Activated CD8-positive, alpha-beta memory T cell treated with anti-CD3 and anti-CD28 coated beads, Interleukin-2, amount 10 ng/mL, durations not matched to agents 7 days and 5 days (primary cell): ENCODE measurements at regions not wholly inside any gene's neighbourhood (a gene's known extent, or its start where the extent isn't known, plus 50 kb on each side); places are given as distances from the start of the nearest gene placed in this dataset.
A peak's percentile ranks its signal among the peaks of the same experiment; 100 is the strongest.
"Not testable (repeated sequence)": the region's sequence is repeated elsewhere in the genome, so short reads cannot be mapped to it uniquely, and the experiment has no call there.

Experiments
- ATAC-seq: fragments of 150-1000 bp; cut with Tn5 transposase; one replicate; pipeline ENCODE4 v1.10.0; 2021; ENCODE audit warnings: moderate library complexity
- CTCF ChIA-PET: fragments of 350-600 bp; sonication (Branson Sonifier 250); formaldehyde crosslinking; loops from one replicate; lab custom pipeline; 2021; ENCODE audit warnings: antibody characterized with exemption; lab: Charles Lee
- DNase-seq: peaks from one replicate; pipeline ENCODE4 v3.0.0-alpha.2; 2020
- H3K27ac Mint-ChIP-seq: one replicate; pipeline ENCODE4 v1.8.0; 2021; ENCODE audit warnings: mild to moderate bottlenecking, mixed read lengths
- H3K27me3 Mint-ChIP-seq: one replicate; pipeline ENCODE4 v1.8.0; 2021; ENCODE audit warnings: mixed read lengths
- H3K36me3 Mint-ChIP-seq: one replicate; pipeline ENCODE4 v1.8.0; 2021; ENCODE audit warnings: mild to moderate bottlenecking, mixed read lengths
- H3K4me1 Mint-ChIP-seq: one replicate; pipeline ENCODE4 v1.8.0; 2021; ENCODE audit warnings: mixed read lengths
- H3K4me3 Mint-ChIP-seq: one replicate; pipeline ENCODE4 v1.8.0; 2021; ENCODE audit warnings: mild to moderate bottlenecking, moderate library complexity, mixed read lengths
- H3K9me3 Mint-ChIP-seq: one replicate; pipeline ENCODE4 v1.8.0; 2022; ENCODE audit warnings: low read depth, mixed read lengths

DNA sequence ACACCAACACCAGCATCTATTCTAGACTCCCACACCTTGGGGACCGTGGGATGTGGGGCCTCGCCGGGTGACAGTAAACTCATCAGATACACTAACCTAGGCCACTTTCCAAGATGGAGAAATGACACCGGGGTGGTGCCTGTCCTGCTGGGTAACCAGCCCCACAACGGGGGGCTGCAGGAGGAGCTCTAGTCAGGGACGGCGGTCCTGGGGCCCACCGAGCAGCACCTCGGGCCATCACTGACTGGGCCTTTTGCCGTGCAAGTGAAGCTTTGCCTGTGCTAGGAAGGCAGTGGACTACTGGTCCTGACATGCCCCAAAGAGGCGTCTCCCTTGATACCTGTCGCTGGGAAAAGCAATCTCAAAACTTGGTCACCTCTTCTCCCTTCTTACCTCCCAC is 260.3 kb upstream of the IRX1 start:
- Mint-ChIP-seq H3K9me3 (peaks cover 10% of the 10 kb centered on the region), H3K27ac (no peak overlapping the region), H3K4me3 (no peak overlapping the region), H3K27me3 (no peaks in the 10 kb centered on the region), H3K36me3 (no peaks in the 10 kb centered on the region), H3K4me1 (no peaks in the 10 kb centered on the region)
- CTCF ChIA-PET, result no interaction called here
- DNase-seq (no peak), ATAC-seq (no peak)

DNA sequence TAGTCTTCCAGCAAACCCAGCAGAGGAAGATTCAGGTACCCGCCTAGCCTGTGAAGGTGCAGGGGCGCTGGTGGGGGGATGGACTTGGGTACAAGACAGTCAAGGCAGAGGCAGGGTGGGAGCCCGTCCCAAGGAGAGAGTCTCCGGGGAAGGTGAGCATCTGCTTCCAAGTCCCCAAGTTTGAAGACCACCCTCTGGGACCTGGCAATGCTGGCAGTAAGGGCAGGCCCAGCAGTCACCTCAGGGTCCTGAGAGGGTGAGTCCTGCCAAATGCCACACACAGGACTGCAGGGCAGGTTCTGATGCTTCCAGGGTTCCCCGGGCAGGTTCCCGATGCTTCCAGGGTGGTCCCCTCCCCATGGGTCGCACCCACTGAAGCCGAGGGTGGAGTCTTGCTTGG is 261.8 kb upstream of the IRX1 start:
- H3K27ac Mint-ChIP-seq, result no peak overlapping the region
- no peak overlapping the region for H3K4me3 Mint-ChIP-seq
- DNase-seq (no peak), ATAC-seq (no peak)
- no peaks in the 10 kb centered on the region for H3K27me3 Mint-ChIP-seq
- peaks cover 7% of the 10 kb centered on the region for H3K9me3 Mint-ChIP-seq
- H3K4me1 Mint-ChIP-seq, result no peaks in the 10 kb centered on the region
- CTCF ChIA-PET, result no interaction called here
- no peaks in the 10 kb centered on the region for H3K36me3 Mint-ChIP-seq

GRCh38 chr5:3333105-3333504 is 262.5 kb upstream of the IRX1 start:
- Mint-ChIP-seq H3K4me1 (no peaks in the 10 kb centered on the region), H3K36me3 (no peaks in the 10 kb centered on the region), H3K9me3 (peaks cover 5% of the 10 kb centered on the region), H3K4me3 (no peak overlapping the region), H3K27ac (no peak overlapping the region), H3K27me3 (no peaks in the 10 kb centered on the region)
- CTCF ChIA-PET, result no interaction called here
- DNase-seq (no peak), ATAC-seq (no peak)

- Mint-ChIP-seq H3K4me3 (no peak overlapping the region), H3K9me3 (peaks cover 6% of the 10 kb centered on the region), H3K27ac (no peak overlapping the region), H3K36me3 (no peaks in the 10 kb centered on the region), H3K27me3 (no peaks in the 10 kb centered on the region), H3K4me1 (no peaks in the 10 kb centered on the region)
- CTCF ChIA-PET, result no interaction called here
- DNase-seq (no peak), ATAC-seq (no peak)
Measured at GRCh38 chr5:3331819-3332218, 263.8 kb upstream of the IRX1 start.

DNA sequence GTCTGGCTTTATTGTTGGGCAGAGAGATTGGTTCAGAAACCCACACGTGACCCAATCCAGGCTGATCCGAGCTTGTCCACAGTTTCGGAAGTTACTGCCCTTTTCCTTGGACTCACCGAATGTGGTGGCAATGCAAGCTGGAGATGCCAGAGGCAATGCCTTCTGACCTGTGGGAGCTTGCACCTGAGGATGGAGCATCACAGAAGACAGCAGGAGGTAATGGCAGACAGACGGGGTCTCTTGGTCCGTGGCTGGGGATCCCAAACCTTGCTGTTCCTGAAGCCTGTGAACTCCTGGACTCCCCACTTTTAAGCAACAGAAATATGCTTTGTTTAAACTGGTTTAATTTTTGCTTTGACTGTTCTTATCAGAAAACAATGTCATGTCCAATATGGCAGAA is 265.2 kb upstream of the IRX1 start:
- no peak for DNase-seq
- ATAC-seq, result no peak
- Mint-ChIP-seq H3K36me3 (no peaks in the 10 kb centered on the region), H3K4me3 (no peak overlapping the region), H3K27me3 (no peaks in the 10 kb centered on the region), H3K27ac (no peak overlapping the region), H3K4me1 (no peaks in the 10 kb centered on the region), H3K9me3 (peaks cover 9% of the 10 kb centered on the region)
- CTCF ChIA-PET, result no interaction called here

- Mint-ChIP-seq H3K27me3 (no peaks in the 10 kb centered on the region), H3K36me3 (no peaks in the 10 kb centered on the region), H3K4me3 (no peak overlapping the region), H3K9me3 (peaks cover 7% of the 10 kb centered on the region), H3K4me1 (no peaks in the 10 kb centered on the region), H3K27ac (no peak overlapping the region)
- no peak for ATAC-seq
- CTCF ChIA-PET, result no interaction called here
- no peak for DNase-seq
Measured at GRCh38 chr5:3329427-3329826, 266.2 kb upstream of the IRX1 start.

GRCh38 chr5:3326841-3327232 is 268.8 kb upstream of the IRX1 start:
- no peak for DNase-seq
- CTCF ChIA-PET, result no interaction called here
- Mint-ChIP-seq H3K9me3 (peaks cover 4% of the 10 kb centered on the region), H3K27me3 (no peaks in the 10 kb centered on the region), H3K4me1 (no peaks in the 10 kb centered on the region), H3K4me3 (no peak overlapping the region), H3K27ac (no peak overlapping the region), H3K36me3 (no peaks in the 10 kb centered on the region)
- no peak for ATAC-seq

DNA sequence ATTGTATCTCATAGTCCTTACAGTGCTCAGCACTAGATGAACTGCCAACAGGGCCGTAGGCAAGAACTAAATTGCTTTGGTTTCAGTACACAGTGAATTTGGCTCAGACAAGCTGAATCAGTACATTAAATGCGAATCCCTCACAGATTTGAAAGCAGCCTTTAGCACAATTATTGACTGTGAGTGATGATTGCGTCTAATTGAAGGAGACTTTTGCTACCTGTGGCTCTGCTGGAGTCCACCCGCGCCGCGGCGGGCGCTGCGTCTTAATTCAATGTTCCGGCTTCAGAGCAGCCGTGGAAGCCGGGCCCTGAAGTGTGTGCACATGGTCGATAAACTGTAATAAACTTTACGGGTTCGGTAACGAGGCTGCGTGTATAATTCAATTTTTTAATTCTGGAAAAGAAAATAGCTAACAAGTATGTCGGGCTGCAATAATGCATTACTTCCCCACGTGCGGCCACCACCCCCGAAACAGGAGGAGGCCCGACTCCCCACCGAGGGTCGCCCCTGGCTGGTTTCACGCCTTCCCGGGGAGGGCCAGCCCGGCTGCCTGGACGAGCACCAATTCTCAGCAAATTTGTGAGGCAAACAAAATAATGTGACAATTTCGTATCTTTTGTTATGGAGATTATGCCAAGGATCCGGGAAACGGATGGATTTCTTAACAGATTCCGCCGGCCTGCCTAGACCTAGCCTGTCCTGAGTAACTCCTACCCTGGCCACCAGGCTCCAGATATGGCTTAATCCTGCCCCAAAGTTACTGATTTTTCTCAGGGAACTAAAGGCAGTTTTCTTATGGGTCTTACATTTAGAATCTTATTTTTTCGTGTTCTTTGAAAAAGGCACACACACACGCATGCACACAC is 269.4 kb upstream of the IRX1 start:
- no peaks in the 10 kb centered on the region for H3K27me3 Mint-ChIP-seq
- no peak for DNase-seq

GRCh38 chr5:3325201-3325971 is 270.2 kb upstream of the IRX1 start:
- H3K27me3 Mint-ChIP-seq, result no peaks in the 10 kb centered on the region
- CTCF ChIA-PET, result no interaction called here
- no peaks in the 10 kb centered on the region for H3K36me3 Mint-ChIP-seq
- DNase-seq (no peak), ATAC-seq (no peak)
- H3K4me3 Mint-ChIP-seq, result no peak overlapping the region
- peaks cover 4% of the 10 kb centered on the region for H3K9me3 Mint-ChIP-seq
- no peak overlapping the region for H3K27ac Mint-ChIP-seq
- no peaks in the 10 kb centered on the region for H3K4me1 Mint-ChIP-seq

More for the DNA sequence above, 269.4 kb upstream of the IRX1 start:
- Mint-ChIP-seq H3K4me3 (no peak overlapping the region), H3K27ac (no peak overlapping the region), H3K36me3 (no peaks in the 10 kb centered on the region), H3K4me1 (no peaks in the 10 kb centered on the region), H3K9me3 (peaks cover 4% of the 10 kb centered on the region)
- no peak for ATAC-seq
- CTCF ChIA-PET, result no interaction called here

GRCh38 chr5:3324421-3325101 is 271.1 kb upstream of the IRX1 start:
- no peak for DNase-seq
- CTCF ChIA-PET, result no interaction called here
- Mint-ChIP-seq H3K36me3 (no peaks in the 10 kb centered on the region), H3K27me3 (no peaks in the 10 kb centered on the region), H3K4me3 (no peak overlapping the region), H3K4me1 (no peaks in the 10 kb centered on the region), H3K27ac (no peak overlapping the region), H3K9me3 (peaks cover 4% of the 10 kb centered on the region)
- peak; percentile 20 for ATAC-seq

DNA sequence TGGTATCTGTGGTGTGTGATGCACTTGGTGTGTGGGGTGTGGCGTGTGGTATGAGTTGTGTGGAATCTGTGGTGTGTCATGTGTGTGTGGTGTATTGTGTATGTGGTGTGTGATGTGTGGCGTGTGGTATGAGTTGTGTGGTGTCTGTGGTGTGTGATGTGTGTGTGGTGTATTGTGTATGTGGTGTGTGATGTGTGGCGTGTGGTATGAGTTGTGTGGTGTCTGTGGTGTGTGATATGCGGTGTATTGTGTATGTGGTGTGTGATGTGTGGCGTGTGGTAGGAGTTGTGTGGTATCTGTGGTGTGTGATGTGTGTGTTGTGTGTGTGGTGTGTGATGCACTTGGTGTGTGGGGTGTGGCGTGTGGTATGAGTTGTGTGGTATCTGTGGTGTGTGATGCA is 271.7 kb upstream of the IRX1 start:
- H3K4me3 Mint-ChIP-seq, H3K9me3 Mint-ChIP-seq, ATAC-seq, H3K27me3 Mint-ChIP-seq, H3K27ac Mint-ChIP-seq, H3K4me1 Mint-ChIP-seq, H3K36me3 Mint-ChIP-seq, CTCF ChIA-PET: not testable (repeated sequence)
- peak; percentile 41 for DNase-seq

DNA sequence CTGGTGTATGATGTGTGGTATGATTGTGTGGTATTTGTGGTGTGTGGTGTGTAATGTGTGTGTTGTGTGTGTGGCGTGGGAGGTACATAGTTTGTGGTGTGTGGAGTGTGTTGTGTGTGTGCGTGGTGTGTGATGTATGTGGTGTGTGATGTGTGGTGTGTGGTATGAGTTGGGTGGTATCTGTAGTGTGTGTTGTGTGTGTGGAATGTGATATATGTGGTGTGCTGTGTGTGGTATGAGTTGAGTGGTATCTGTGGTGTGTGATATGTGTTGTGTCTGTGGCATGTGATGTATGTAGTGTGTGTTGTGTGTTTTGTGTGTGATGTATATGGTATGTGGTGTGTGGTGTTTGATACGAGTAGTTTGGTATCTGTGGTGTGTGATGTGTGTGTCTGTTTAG is 272.5 kb upstream of the IRX1 start:
- CTCF ChIA-PET, result no interaction called here
- ATAC-seq (no peak), DNase-seq (no peak)
- Mint-ChIP-seq H3K36me3 (no peaks in the 10 kb centered on the region), H3K9me3 (peaks cover 4% of the 10 kb centered on the region), H3K27me3 (no peaks in the 10 kb centered on the region), H3K27ac (no peak overlapping the region), H3K4me3 (no peak overlapping the region), H3K4me1 (no peaks in the 10 kb centered on the region)

- Mint-ChIP-seq H3K36me3 (no peaks in the 10 kb centered on the region), H3K4me1 (no peaks in the 10 kb centered on the region), H3K27ac (no peak overlapping the region), H3K4me3 (no peak overlapping the region), H3K9me3 (peaks cover 4% of the 10 kb centered on the region), H3K27me3 (no peaks in the 10 kb centered on the region)
- DNase-seq (no peak), ATAC-seq (no peak)
- CTCF ChIA-PET, result no interaction called here
Measured at GRCh38 chr5:3322642-3323041, 273.0 kb upstream of the IRX1 start.

DNA sequence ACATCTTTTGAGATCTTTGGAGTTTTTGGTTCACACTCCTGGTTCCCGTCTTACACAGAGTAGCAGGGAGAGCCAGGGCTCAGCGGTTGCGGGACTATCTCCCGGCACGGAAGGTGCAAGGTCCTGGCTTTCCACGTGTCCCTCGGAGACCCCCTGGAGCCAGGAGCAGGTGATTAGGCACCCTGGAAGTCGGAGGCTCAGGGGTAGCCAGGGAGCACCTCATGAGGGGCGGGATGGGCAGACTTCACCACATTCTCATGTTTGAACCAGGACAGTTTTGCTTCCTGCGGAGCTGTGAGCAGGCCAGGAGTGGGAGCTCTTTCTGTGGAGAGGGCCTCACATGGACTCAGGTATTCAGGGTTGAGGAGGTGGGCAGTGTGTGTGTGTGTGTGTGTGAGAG is 273.7 kb upstream of the IRX1 start:
- CTCF ChIA-PET, result no interaction called here
- H3K4me1 Mint-ChIP-seq, result no peaks in the 10 kb centered on the region

More for the DNA sequence above, 273.7 kb upstream of the IRX1 start:
- Mint-ChIP-seq H3K27ac (no peak overlapping the region), H3K36me3 (no peaks in the 10 kb centered on the region), H3K4me3 (no peak overlapping the region), H3K9me3 (peaks cover 4% of the 10 kb centered on the region), H3K27me3 (no peaks in the 10 kb centered on the region)
- no peak for DNase-seq
- no peak for ATAC-seq
